ENCODE measurements at regions not wholly inside any gene's neighbourhood (a gene's known extent, or its start where the extent isn't known, plus 50 kb on each side); places are given as distances from the start of the nearest gene placed in this dataset.
"Not testable (repeated sequence)": the region's sequence is repeated elsewhere in the genome, so short reads cannot be mapped to it uniquely, and the experiment has no call there.

GRCh38 chr12:5096241-5096924, 52.7 kb downstream of the KCNA5 start:
- DNase-seq = no peak

- no peak for DNase-seq
These were observed 54.1 kb downstream of the KCNA5 start for GRCh38 chr12:5097786-5098185.

- DNase-seq = no peak
These were observed 55.5 kb downstream of the KCNA5 start for GRCh38 chr12:5099136-5099535.

GRCh38 chr12:5099591-5099990, 55.9 kb downstream of the KCNA5 start:
- DNase-seq = no peak

GRCh38 chr12:5101686-5102085, 58.0 kb downstream of the KCNA5 start:
- no peak for DNase-seq

GRCh38 chr12:5102261-5102789, 58.6 kb downstream of the KCNA5 start:
- no peak for DNase-seq

- no peak for DNase-seq
These were observed 59.1 kb downstream of the KCNA5 start for GRCh38 chr12:5102806-5103205.

- DNase-seq = no peak
These were observed 66.7 kb downstream of the KCNA5 start for GRCh38 chr12:5110345-5110744.

GRCh38 chr12:5114436-5114835, 70.8 kb downstream of the KCNA5 start:
- DNase-seq = no peak

GRCh38 chr12:5121784-5122183, 78.1 kb downstream of the KCNA5 start:
- DNase-seq = not testable (repeated sequence)

GRCh38 chr12:5122256-5122831, 78.7 kb downstream of the KCNA5 start:
- not testable (repeated sequence) for DNase-seq

GRCh38 chr12:5123921-5124320, 80.2 kb downstream of the KCNA5 start:
- DNase-seq = no peak

- no peak for DNase-seq
These were observed 80.7 kb downstream of the KCNA5 start for GRCh38 chr12:5124401-5124800.

GRCh38 chr12:5134861-5135525, 91.3 kb downstream of the KCNA5 start:
- DNase-seq = no peak

- DNase-seq = no peak
These were observed 94.6 kb downstream of the KCNA5 start for GRCh38 chr12:5138256-5138655.

GRCh38 chr12:5138845-5139244, 95.2 kb downstream of the KCNA5 start:
- no peak for DNase-seq

GRCh38 chr12:5139751-5140150, 96.1 kb downstream of the KCNA5 start:
- no peak for DNase-seq

GRCh38 chr12:5140190-5140589, 96.5 kb downstream of the KCNA5 start:
- DNase-seq = no peak

GRCh38 chr12:5148880-5149279, 105.2 kb downstream of the KCNA5 start:
- no peak for DNase-seq

- DNase-seq = no peak
These were observed 110.4 kb downstream of the KCNA5 start for GRCh38 chr12:5154091-5154490.

GRCh38 chr12:5155866-5156265, 112.2 kb downstream of the KCNA5 start:
- DNase-seq = no peak

- DNase-seq = no peak
These were observed 117.1 kb downstream of the KCNA5 start for GRCh38 chr12:5160827-5161226.

- DNase-seq = no peak
These were observed 120.0 kb downstream of the KCNA5 start for GRCh38 chr12:5163661-5164060.

- DNase-seq = no peak
These were observed 121.8 kb downstream of the KCNA5 start for GRCh38 chr12:5165296-5165970.
